ENCODE measurements at regions not wholly inside any gene's neighbourhood (a gene's known extent, or its start where the extent isn't known, plus 50 kb on each side); places are given as distances from the start of the nearest gene placed in this dataset.

DNA sequence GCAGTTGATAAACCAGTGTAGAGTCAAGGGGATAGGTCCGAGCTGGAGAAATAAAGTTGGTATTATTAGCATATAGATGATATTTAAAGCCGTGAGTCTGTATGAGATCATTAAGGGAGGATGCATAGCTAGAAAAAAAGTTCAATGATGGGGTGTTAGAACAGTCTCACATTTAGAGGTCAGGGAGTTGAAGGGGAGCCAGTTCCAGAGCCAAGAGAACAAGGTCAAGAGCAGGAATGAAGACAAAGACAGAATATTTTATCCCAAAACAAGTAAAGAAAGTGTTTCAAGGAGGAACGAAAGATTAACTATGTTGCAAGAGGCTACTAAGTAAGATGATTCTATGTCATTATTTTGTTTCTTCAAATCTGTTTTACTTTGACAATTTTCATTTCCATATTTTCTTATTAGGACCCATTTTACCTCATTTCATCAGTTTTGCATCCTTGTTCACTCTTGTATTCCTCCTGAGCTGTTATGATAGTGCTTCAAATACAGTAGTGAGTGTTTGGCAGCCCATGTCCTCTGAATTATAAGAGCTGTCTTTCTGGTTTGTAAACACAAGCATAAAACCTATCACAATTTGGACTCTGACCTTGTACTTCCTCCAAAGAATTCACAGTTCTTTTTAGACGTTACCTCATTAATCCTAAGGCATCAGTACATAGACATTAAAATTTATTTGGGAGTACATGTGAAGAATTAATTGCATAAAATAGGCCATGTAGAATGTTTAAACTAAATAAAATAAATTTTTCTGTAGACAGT, 695.7 kb upstream of the NECTIN3 start:
- Histone ChIP-seq H3K36me3 (no peaks in the 10 kb centered on the region), H3K27ac (no peak overlapping the region), H3K4me1 (no peaks in the 10 kb centered on the region), H3K9me3 (no peaks in the 10 kb centered on the region), H3K4me3 (no peak overlapping the region), H3K27me3 (no peaks in the 10 kb centered on the region)
- no peak for DNase-seq (ENCODE audit: low spot score in 2 of 2)
- intact Hi-C loops (cut with DNase I), result no loop called here
- TF ChIP-seq CTCF (IDR thresholded peaks at IDR 0.05), result no peak

- Histone ChIP-seq H3K27ac (no peak overlapping the region), H3K27me3 (no peaks in the 10 kb centered on the region), H3K4me3 (no peak overlapping the region), H3K36me3 (no peaks in the 10 kb centered on the region), H3K4me1 (no peaks in the 10 kb centered on the region), H3K9me3 (no peaks in the 10 kb centered on the region)
- DNase-seq (ENCODE audit: low spot score in 2 of 2), result no peak
- intact Hi-C loops (cut with DNase I), result no loop called here
- no peak for TF ChIP-seq CTCF (IDR thresholded peaks at IDR 0.05)
Observed at GRCh38 chr3:110378481-110378880, 693.1 kb upstream of the NECTIN3 start.

GRCh38 chr3:110381992-110382391, 689.6 kb upstream of the NECTIN3 start:
- Histone ChIP-seq H3K27me3 (no peaks in the 10 kb centered on the region), H3K36me3 (no peaks in the 10 kb centered on the region), H3K27ac (no peak overlapping the region), H3K4me1 (no peaks in the 10 kb centered on the region), H3K4me3 (no peak overlapping the region), H3K9me3 (no peaks in the 10 kb centered on the region)
- intact Hi-C loops (cut with DNase I), result no loop called here
- TF ChIP-seq CTCF (IDR thresholded peaks at IDR 0.05), result no peak
- DNase-seq (ENCODE audit: low spot score in 2 of 2), result no peak

DNA sequence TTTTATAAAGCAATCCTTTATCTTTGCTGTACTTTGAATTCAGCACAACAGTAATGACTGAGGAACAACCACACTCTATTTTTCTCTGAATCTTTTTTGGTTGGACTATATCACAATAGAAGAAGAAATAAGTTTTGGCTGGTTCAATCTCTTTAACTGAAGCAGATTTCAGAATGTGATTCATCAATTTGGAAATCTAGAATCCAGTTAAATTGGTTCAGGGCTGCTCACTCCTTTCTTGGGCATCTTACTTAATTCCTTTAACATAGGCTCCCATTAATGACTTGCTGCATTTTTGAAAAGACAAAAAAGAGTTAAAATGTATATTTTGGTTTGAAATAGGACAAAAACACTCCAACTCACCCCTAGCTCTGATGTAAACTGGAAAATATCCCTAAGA, 688.3 kb upstream of the NECTIN3 start:
- intact Hi-C loops (cut with DNase I), result no loop called here
- Histone ChIP-seq H3K36me3 (no peaks in the 10 kb centered on the region), H3K9me3 (no peaks in the 10 kb centered on the region), H3K27me3 (no peaks in the 10 kb centered on the region), H3K4me3 (no peak overlapping the region), H3K27ac (peak overlapping the region in 1 of 2 donors; percentile 16), H3K4me1 (no peaks in the 10 kb centered on the region)
- no peak for DNase-seq (ENCODE audit: low spot score in 2 of 2)
- TF ChIP-seq CTCF (IDR thresholded peaks at IDR 0.05), result no peak

DNA sequence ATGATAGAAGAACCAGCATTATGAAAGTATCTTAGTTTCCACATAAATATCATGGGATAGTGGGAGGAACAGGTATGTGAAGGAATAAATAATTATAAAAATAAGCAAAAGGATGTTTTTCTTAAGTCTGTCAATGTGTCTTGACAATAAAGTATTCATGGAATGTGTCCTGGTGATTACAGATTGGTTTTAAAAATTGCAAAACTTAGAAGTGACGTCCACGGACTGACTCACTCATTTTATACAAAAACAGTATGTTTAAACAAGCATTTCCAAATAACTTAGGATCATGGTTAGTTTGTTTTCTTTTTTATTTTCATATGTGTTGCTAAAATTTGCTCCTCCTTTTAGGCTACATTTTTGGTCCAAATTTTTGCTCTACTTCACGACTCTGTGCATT, 687.0 kb upstream of the NECTIN3 start:
- H3K4me1 ChIP-seq, result no peaks in the 10 kb centered on the region
- no peak for TF ChIP-seq CTCF (IDR thresholded peaks at IDR 0.05)
- H3K27me3 ChIP-seq, result no peaks in the 10 kb centered on the region
- no peaks in the 10 kb centered on the region for H3K9me3 ChIP-seq
- H3K4me3 ChIP-seq, result no peak overlapping the region
- intact Hi-C loops (cut with DNase I), result no loop called here
- no peak overlapping the region for H3K27ac ChIP-seq
- H3K36me3 ChIP-seq, result no peaks in the 10 kb centered on the region
- no peak for DNase-seq (ENCODE audit: low spot score in 2 of 2)

DNA sequence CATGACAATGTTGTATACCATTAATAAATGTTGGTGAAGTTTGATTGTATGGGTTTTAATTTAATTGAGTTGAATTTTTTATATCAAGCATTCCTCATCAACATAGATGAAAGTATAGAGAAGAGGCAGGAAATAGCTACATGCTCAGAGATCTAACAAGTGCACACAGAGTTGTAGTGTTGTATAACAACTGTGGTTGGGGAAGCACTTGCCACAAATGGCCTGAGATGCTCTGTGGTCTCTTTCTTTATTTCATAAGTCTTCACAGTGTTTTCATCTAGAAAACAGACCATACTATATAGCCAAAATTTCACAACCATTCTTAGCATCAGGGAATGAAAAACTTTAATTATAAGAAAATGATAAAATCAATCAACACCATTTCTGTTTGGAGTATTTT, 682.6 kb upstream of the NECTIN3 start:
- no peak for TF ChIP-seq CTCF (IDR thresholded peaks at IDR 0.05)
- Histone ChIP-seq H3K4me1 (no peaks in the 10 kb centered on the region), H3K27me3 (no peaks in the 10 kb centered on the region), H3K27ac (no peak overlapping the region), H3K9me3 (no peaks in the 10 kb centered on the region), H3K4me3 (no peak overlapping the region), H3K36me3 (no peaks in the 10 kb centered on the region)
- intact Hi-C loops (cut with DNase I), result no loop called here
- no peak for DNase-seq (ENCODE audit: low spot score in 2 of 2)
